ENCODE measurements at regions not wholly inside any gene's neighbourhood (a gene's known extent, or its start where the extent isn't known, plus 50 kb on each side); places are given as distances from the start of the nearest gene placed in this dataset.

DNA sequence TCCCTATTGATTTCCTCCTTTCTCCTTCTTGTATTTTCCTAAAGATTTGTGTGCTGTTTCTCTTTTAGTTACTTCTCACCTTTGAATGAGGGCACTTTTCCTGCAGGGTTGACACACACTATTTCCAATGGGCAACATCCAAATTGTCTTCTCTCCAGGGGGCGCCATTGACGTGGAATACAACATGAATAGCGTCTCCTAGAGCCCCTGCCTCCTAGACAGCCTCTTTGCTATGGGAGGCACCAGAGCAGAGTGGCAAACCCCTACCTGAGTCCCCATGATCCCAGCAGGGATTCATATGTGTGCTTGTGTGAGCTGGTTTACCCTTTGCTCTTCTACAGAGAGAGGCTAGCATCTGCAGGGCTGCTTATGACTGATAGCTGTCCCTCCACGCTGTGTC lies 61.3 kb upstream of the ITSN2 start:
- H3K9me3 ChIP-seq (ENCODE audit: control insufficient read depth, low read depth, low read length) = no peaks in the 10 kb centered on the region
- no peak overlapping the region for H2BK20ac ChIP-seq (ENCODE audit: low read depth, low read length, poor library complexity, severe bottlenecking)
- H2AK5ac ChIP-seq (ENCODE audit: insufficient read length, low read length) = no peak overlapping the region
- H3K23ac ChIP-seq (ENCODE audit: insufficient read length, low read depth, low read length) = no peak overlapping the region
- no peak overlapping the region for H4K5ac ChIP-seq (ENCODE audit: insufficient read length, low read depth, low read length)
- WGBS (ENCODE audit: extremely low coverage, insufficient read length, low lambda C conversion rate) = no CpG with 5 or more reads among the region's 4 CpGs
- Mint-ChIP-seq H3K36me3 (ENCODE audit: insufficient read depth in 1 of 3, low read depth in 3 of 3) (peaks cover 0 to 8% (median 0%) of the 10 kb centered on the region in 3 experiments; a peak in 3 of 7 replicates), H3K27ac (no peak overlapping the region), H3K4me1 (peaks cover 7 to 9% of the 10 kb centered on the region in 2 experiments), H3K9me3 (peaks cover 5 to 6% of the 10 kb centered on the region in 2 experiments; a peak in 4 of 5 replicates), H3K4me3 (no peak overlapping the region), H3K27me3 (ENCODE audit: low read depth) (peaks cover 1% of the 10 kb centered on the region)
- H4K91ac ChIP-seq (ENCODE audit: insufficient read length, low read depth, low read length) = no peak overlapping the region
- TF ChIP-seq, protein P1, sequence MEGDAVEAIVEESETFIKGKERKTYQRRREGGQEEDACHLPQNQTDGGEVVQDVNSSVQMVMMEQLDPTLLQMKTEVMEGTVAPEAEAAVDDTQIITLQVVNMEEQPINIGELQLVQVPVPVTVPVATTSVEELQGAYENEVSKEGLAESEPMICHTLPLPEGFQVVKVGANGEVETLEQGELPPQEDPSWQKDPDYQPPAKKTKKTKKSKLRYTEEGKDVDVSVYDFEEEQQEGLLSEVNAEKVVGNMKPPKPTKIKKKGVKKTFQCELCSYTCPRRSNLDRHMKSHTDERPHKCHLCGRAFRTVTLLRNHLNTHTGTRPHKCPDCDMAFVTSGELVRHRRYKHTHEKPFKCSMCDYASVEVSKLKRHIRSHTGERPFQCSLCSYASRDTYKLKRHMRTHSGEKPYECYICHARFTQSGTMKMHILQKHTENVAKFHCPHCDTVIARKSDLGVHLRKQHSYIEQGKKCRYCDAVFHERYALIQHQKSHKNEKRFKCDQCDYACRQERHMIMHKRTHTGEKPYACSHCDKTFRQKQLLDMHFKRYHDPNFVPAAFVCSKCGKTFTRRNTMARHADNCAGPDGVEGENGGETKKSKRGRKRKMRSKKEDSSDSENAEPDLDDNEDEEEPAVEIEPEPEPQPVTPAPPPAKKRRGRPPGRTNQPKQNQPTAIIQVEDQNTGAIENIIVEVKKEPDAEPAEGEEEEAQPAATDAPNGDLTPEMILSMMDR (conservative IDR thresholded peaks at IDR 0.05) = peak; percentile 67
- no peak overlapping the region for H3K9ac ChIP-seq (ENCODE audit: extremely low read depth, insufficient read length, low read length)
- H2BK12ac ChIP-seq (ENCODE audit: insufficient read length, low read depth, low read length) = no peak overlapping the region
- DNase-seq = peak; percentile 69
- no peak overlapping the region for H2BK15ac ChIP-seq (ENCODE audit: low read depth, low read length)
- no peak overlapping the region for H3K27ac ChIP-seq (ENCODE audit: insufficient read length, low read depth, low read length)
- no peak overlapping the region for H3K18ac ChIP-seq (ENCODE audit: insufficient read length, low read depth, low read length)
- H4K20me1 ChIP-seq (ENCODE audit: control insufficient read depth, insufficient read depth, insufficient read length) = no peaks in the 10 kb centered on the region
- H3K23me2 ChIP-seq (ENCODE audit: insufficient read length, low read depth, low read length, poor library complexity, severe bottlenecking) = no peaks in the 10 kb centered on the region
- H4K8ac ChIP-seq (replicated peaks; ENCODE audit: insufficient read length, low read depth, low read length) = no peak overlapping the region
- no peak overlapping the region for H2AFZ ChIP-seq (ENCODE audit: low read length)
- H3K79me2 ChIP-seq (ENCODE audit: insufficient read depth, low read length) = no peaks in the 10 kb centered on the region
- H2BK120ac ChIP-seq (ENCODE audit: low read depth, low read length, poor library complexity, severe bottlenecking) = no peak overlapping the region
- no peak overlapping the region for H3K14ac ChIP-seq (ENCODE audit: insufficient read depth, low read length)
- H3T11ph ChIP-seq (ENCODE audit: low read length) = no peak overlapping the region
- no peak overlapping the region for H3K4me2 ChIP-seq (ENCODE audit: insufficient read depth, insufficient read length, low read length)
- H2BK5ac ChIP-seq (ENCODE audit: insufficient read length, low read length) = no peak overlapping the region
- no peak overlapping the region for H3K4ac ChIP-seq (ENCODE audit: low read depth, low read length)
- H3K27me3 ChIP-seq (ENCODE audit: insufficient read depth, low read length) = no peaks in the 10 kb centered on the region
- H3K79me1 ChIP-seq (ENCODE audit: insufficient read depth, low read depth, low read length, poor library complexity, severe bottlenecking) = no peaks in the 10 kb centered on the region
- no peak overlapping the region for H3K56ac ChIP-seq (ENCODE audit: insufficient read length, low read depth, low read length)
- no peaks in the 10 kb centered on the region for H3K4me1 ChIP-seq (ENCODE audit: insufficient read depth, low read length)

Measured in H9 (cell line).